ENCODE measurements at regions not wholly inside any gene's neighbourhood (a gene's known extent, or its start where the extent isn't known, plus 50 kb on each side); places are given as distances from the start of the nearest gene placed in this dataset.
A peak's percentile ranks its signal among the peaks of the same experiment; 100 is the strongest.
"Not testable (repeated sequence)": the region's sequence is repeated elsewhere in the genome, so short reads cannot be mapped to it uniquely, and the experiment has no call there.

GRCh38 chr3:10667901-10668476 lies 148.0 kb upstream of the SLC6A11 start:
- no peak for DNase-seq

GRCh38 chr3:10669490-10670048 lies 146.5 kb upstream of the SLC6A11 start:
- no peak for DNase-seq

- DNase-seq = peak; percentile 33
Measured at GRCh38 chr3:10672422-10672821, 143.6 kb upstream of the SLC6A11 start.

- DNase-seq = peak; percentile 34
Measured at GRCh38 chr3:10674578-10674977, 141.4 kb upstream of the SLC6A11 start.

GRCh38 chr3:10676905-10677304 lies 139.1 kb upstream of the SLC6A11 start:
- DNase-seq = no peak

- DNase-seq = no peak
Measured at GRCh38 chr3:10678796-10679376, 137.1 kb upstream of the SLC6A11 start.

- no peak for DNase-seq
Measured at GRCh38 chr3:10680796-10681195, 135.2 kb upstream of the SLC6A11 start.

GRCh38 chr3:10682692-10683091 lies 133.3 kb upstream of the SLC6A11 start:
- DNase-seq = no peak

GRCh38 chr3:10683106-10683505 lies 132.9 kb upstream of the SLC6A11 start:
- DNase-seq = no peak

GRCh38 chr3:10688126-10688525 lies 127.9 kb upstream of the SLC6A11 start:
- DNase-seq = no peak

GRCh38 chr3:10688548-10689172 lies 127.4 kb upstream of the SLC6A11 start:
- no peak for DNase-seq

- DNase-seq = no peak
Measured at GRCh38 chr3:10692039-10692622, 123.9 kb upstream of the SLC6A11 start.

- no peak for DNase-seq
Measured at GRCh38 chr3:10693457-10693856, 122.6 kb upstream of the SLC6A11 start.

GRCh38 chr3:10694179-10694578 lies 121.8 kb upstream of the SLC6A11 start:
- no peak for DNase-seq

GRCh38 chr3:10695186-10695585 lies 120.8 kb upstream of the SLC6A11 start:
- not testable (repeated sequence) for DNase-seq

GRCh38 chr3:10695595-10696285 lies 120.3 kb upstream of the SLC6A11 start:
- no peak for DNase-seq

GRCh38 chr3:10697918-10698317 lies 118.1 kb upstream of the SLC6A11 start:
- no peak for DNase-seq

GRCh38 chr3:10700821-10701220 lies 115.2 kb upstream of the SLC6A11 start:
- no peak for DNase-seq

GRCh38 chr3:10702961-10703740 lies 112.9 kb upstream of the SLC6A11 start:
- DNase-seq = peak; percentile 89

GRCh38 chr3:10703875-10704274 lies 112.2 kb upstream of the SLC6A11 start:
- peak; percentile 13 for DNase-seq

GRCh38 chr3:10706156-10706739 lies 109.8 kb upstream of the SLC6A11 start:
- peak; percentile 19 for DNase-seq

Data from retina (tissue), 1 donor.